ENCODE measurements at regions not wholly inside any gene's neighbourhood (a gene's known extent, or its start where the extent isn't known, plus 50 kb on each side); places are given as distances from the start of the nearest gene placed in this dataset.
A peak's percentile ranks its signal among the peaks of the same experiment; 100 is the strongest.

- H3K27ac ChIP-seq (ENCODE audit: insufficient read length, low read depth, low read length): no peak overlapping the region
- H3K79me2 ChIP-seq (ENCODE audit: insufficient read depth, low read length): peaks cover 7% of the 10 kb centered on the region; the same call in 1 of the 2 replicates
- no peaks in the 10 kb centered on the region; the same call in 1 of the 2 replicates for H3K4me1 ChIP-seq (ENCODE audit: insufficient read depth, low read length)
- H3K9me3 ChIP-seq (ENCODE audit: control insufficient read depth, low read depth, low read length): no peaks in the 10 kb centered on the region
- no peaks in the 10 kb centered on the region for H3K79me1 ChIP-seq (ENCODE audit: insufficient read depth, low read depth, low read length, poor library complexity, severe bottlenecking)
- no peak overlapping the region for H4K5ac ChIP-seq (ENCODE audit: insufficient read length, low read depth, low read length)
- H4K20me1 ChIP-seq (ENCODE audit: control insufficient read depth, insufficient read depth, insufficient read length): no peaks in the 10 kb centered on the region
- Mint-ChIP-seq H3K9me3 (no peaks in the 10 kb centered on the region; a peak in 1 of 5 replicates), H3K27ac (peak overlapping the region in 1 of 3 experiments; percentile 85; a peak in 2 of 7 replicates), H3K36me3 (ENCODE audit: insufficient read depth in 1 of 3, low read depth in 3 of 3) (peaks cover 4 to 24% (median 5%) of the 10 kb centered on the region in 3 experiments; a peak in 4 of 7 replicates), H3K4me1 (peaks cover 25 to 31% of the 10 kb centered on the region in 2 experiments), H3K27me3 (ENCODE audit: low read depth) (peaks cover 16% of the 10 kb centered on the region), H3K4me3 (peak overlapping the region; percentile 78 to 82)
- H2BK12ac ChIP-seq (ENCODE audit: insufficient read length, low read depth, low read length): no peak overlapping the region
- TF ChIP-seq CTCF (conservative IDR thresholded peaks at IDR 0.05): no peak
- H2BK20ac ChIP-seq (ENCODE audit: low read depth, low read length, poor library complexity, severe bottlenecking): no peak overlapping the region
- no peaks in the 10 kb centered on the region; the same call in 1 of the 2 replicates for H3K27me3 ChIP-seq (ENCODE audit: insufficient read depth, low read length)
- H2AFZ ChIP-seq (ENCODE audit: low read length): no peak overlapping the region
- H3K23ac ChIP-seq (ENCODE audit: insufficient read length, low read depth, low read length): no peak overlapping the region
- H3K23me2 ChIP-seq (ENCODE audit: insufficient read length, low read depth, low read length, poor library complexity, severe bottlenecking): peaks cover 14% of the 10 kb centered on the region
- H3K4me2 ChIP-seq (ENCODE audit: insufficient read depth, insufficient read length, low read length): peak overlapping the region; percentile 90
- no peak overlapping the region for H2BK15ac ChIP-seq (ENCODE audit: low read depth, low read length)
- H3K18ac ChIP-seq (ENCODE audit: insufficient read length, low read depth, low read length): peak overlapping the region; percentile 62
- H3K14ac ChIP-seq (ENCODE audit: insufficient read depth, low read length): peak overlapping the region; percentile 79
- no peak overlapping the region for H3K56ac ChIP-seq (ENCODE audit: insufficient read length, low read depth, low read length)
- no peak overlapping the region for H4K91ac ChIP-seq (ENCODE audit: insufficient read length, low read depth, low read length)
- H2BK120ac ChIP-seq (ENCODE audit: low read depth, low read length, poor library complexity, severe bottlenecking): no peak overlapping the region
- H2AK5ac ChIP-seq (ENCODE audit: insufficient read length, low read length): no peak overlapping the region
- no peak overlapping the region for H3T11ph ChIP-seq (ENCODE audit: low read length)
- no peak overlapping the region for H3K4ac ChIP-seq (ENCODE audit: low read depth, low read length)
- H3K9ac ChIP-seq (ENCODE audit: extremely low read depth, insufficient read length, low read length): peak overlapping the region; percentile 50
- DNase-seq: peak; percentile 62
- WGBS (ENCODE audit: extremely low coverage, insufficient read length, low lambda C conversion rate): no CpG with 5 or more reads among the region's 83 CpGs
- H4K8ac ChIP-seq (replicated peaks; ENCODE audit: insufficient read length, low read depth, low read length): no peak overlapping the region
- H2BK5ac ChIP-seq (ENCODE audit: insufficient read length, low read length): no peak overlapping the region
Observed at GRCh38 chr1:9181990-9182783, 52.4 kb upstream of the H6PD start.

All from H9 (cell line).